Panc1 (cell line): ENCODE measurements at regions not wholly inside any gene's neighbourhood (a gene's known extent, or its start where the extent isn't known, plus 50 kb on each side); places are given as distances from the start of the nearest gene placed in this dataset.

Source experiments
- POLR2AphosphoS5 ChIP-seq: IDR thresholded peaks from 2 replicates; pipeline ENCODE4 v1.6.1; 2012; ENCODE audit warnings: mild to moderate bottlenecking, low read depth, low read length, moderate library complexity
- REST ChIP-seq, 2 experiments: IDR thresholded peaks; 2 replicates each; pipeline ENCODE4 v1.6.1; 2011 to 2012; ENCODE audit warnings: low read depth in 2 of 2, control low read depth in 1 of 2, low read length in 1 of 2, mild to moderate bottlenecking in 1 of 2, moderate library complexity in 1 of 2; ENCODE audit not compliant: insufficient read depth in 1 of 2
- SIN3A ChIP-seq: IDR thresholded peaks from 2 replicates; pipeline ENCODE4 v1.6.1; 2012; ENCODE audit warnings: low read depth, mild to moderate bottlenecking, low read length, moderate library complexity, borderline replicate concordance; ENCODE audit not compliant: insufficient read depth
- TF ChIP-seq, protein P1 (sequence below): fragments of 450-650 bp; IDR thresholded peaks from 2 replicates; pipeline ENCODE4 v1.5.1; 2017; ENCODE audit warnings: mild to moderate bottlenecking

GRCh38 chr5:2194949-2195348 lies 312.2 kb upstream of the IRX4 start:
- TF ChIP-seq, protein P1, sequence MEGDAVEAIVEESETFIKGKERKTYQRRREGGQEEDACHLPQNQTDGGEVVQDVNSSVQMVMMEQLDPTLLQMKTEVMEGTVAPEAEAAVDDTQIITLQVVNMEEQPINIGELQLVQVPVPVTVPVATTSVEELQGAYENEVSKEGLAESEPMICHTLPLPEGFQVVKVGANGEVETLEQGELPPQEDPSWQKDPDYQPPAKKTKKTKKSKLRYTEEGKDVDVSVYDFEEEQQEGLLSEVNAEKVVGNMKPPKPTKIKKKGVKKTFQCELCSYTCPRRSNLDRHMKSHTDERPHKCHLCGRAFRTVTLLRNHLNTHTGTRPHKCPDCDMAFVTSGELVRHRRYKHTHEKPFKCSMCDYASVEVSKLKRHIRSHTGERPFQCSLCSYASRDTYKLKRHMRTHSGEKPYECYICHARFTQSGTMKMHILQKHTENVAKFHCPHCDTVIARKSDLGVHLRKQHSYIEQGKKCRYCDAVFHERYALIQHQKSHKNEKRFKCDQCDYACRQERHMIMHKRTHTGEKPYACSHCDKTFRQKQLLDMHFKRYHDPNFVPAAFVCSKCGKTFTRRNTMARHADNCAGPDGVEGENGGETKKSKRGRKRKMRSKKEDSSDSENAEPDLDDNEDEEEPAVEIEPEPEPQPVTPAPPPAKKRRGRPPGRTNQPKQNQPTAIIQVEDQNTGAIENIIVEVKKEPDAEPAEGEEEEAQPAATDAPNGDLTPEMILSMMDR, result no peak
- TF ChIP-seq POLR2AphosphoS5, result no peak
- no peak for TF ChIP-seq SIN3A
- TF ChIP-seq REST (IDR thresholded peaks at IDR 0.05; ENCODE audit: insufficient read depth in 1 of 2, low read depth in 2 of 2, low read length in 1 of 2), result no peak
